DND-41 (cell line): ENCODE measurements at regions not wholly inside any gene's neighbourhood (a gene's known extent, or its start where the extent isn't known, plus 50 kb on each side); places are given as distances from the start of the nearest gene placed in this dataset.

Experiments used
- ATAC-seq: fragments of 200-7000 bp; cut with Tn5 transposase; 3 replicates; pipeline ENCODE4 v1.9.1; 2021; ENCODE audit warnings: low read depth; ENCODE audit not compliant: insufficient read depth
- DNase-seq: peaks from one replicate; pipeline ENCODE4 v3.0.0-alpha.2; 2020
- H2AFZ ChIP-seq: 2 replicates; pipeline ENCODE4 v1.6.0; 2012; ENCODE audit warnings: low read depth, low read length
- H3K27ac ChIP-seq: 2 replicates; pipeline ENCODE4 v1.5.1; 2012; ENCODE audit warnings: low read length, inconsistent platforms
- H3K27me3 ChIP-seq: fragments of 200-600 bp; sonication (generic); 2 replicates; pipeline ENCODE4 v1.6.0; 2012; ENCODE audit warnings: low read length, mild to moderate bottlenecking, inconsistent platforms; ENCODE audit not compliant: insufficient read depth, poor library complexity
- H3K36me3 ChIP-seq: 2 replicates; pipeline ENCODE4 v1.5.1; 2012; ENCODE audit warnings: low read length, inconsistent platforms; ENCODE audit not compliant: insufficient read depth
- H3K4me1 ChIP-seq: 2 replicates; pipeline ENCODE4 v1.5.1; 2012; ENCODE audit warnings: mild to moderate bottlenecking, low read length; ENCODE audit not compliant: insufficient read depth
- H3K4me2 ChIP-seq: 2 replicates; pipeline ENCODE4 v1.6.0; 2012; ENCODE audit warnings: mild to moderate bottlenecking, moderate library complexity, low read length, inconsistent platforms; ENCODE audit not compliant: insufficient read depth
- H3K4me3 ChIP-seq, 2 experiments: fragments of 200-600 bp in 1 of 2; shearing (Covaris generic) in 1 of 2; 2 replicates each; pipeline ENCODE4 v1.5.1; 2012 to 2016; ENCODE audit warnings: inconsistent platforms in 2 of 2, low read length in 2 of 2, mild to moderate bottlenecking in 2 of 2, low read depth in 1 of 2, moderate library complexity in 1 of 2
- H3K79me2 ChIP-seq: 2 replicates; pipeline ENCODE4 v1.6.0; 2012; ENCODE audit warnings: low read length, inconsistent platforms; ENCODE audit not compliant: insufficient read depth
- H3K9ac ChIP-seq: 2 replicates; pipeline ENCODE4 v1.6.0; 2012; ENCODE audit warnings: low read depth, mild to moderate bottlenecking, inconsistent platforms, low read length, moderate library complexity
- H3K9me3 ChIP-seq: 2 replicates; pipeline ENCODE4 v1.5.1; 2012; ENCODE audit warnings: low read length, moderate library complexity, mild to moderate bottlenecking, inconsistent platforms; ENCODE audit not compliant: insufficient read depth, severe bottlenecking
- H4K20me1 ChIP-seq: 2 replicates; pipeline ENCODE4 v1.6.0; 2012; ENCODE audit warnings: low read length; ENCODE audit not compliant: insufficient read depth
- CTCF ChIP-seq: IDR thresholded peaks from 2 replicates; pipeline ENCODE4 v1.5.1; 2012; ENCODE audit warnings: borderline replicate concordance, low read length, moderate library complexity, mild to moderate bottlenecking; ENCODE audit not compliant: poor library complexity, severe bottlenecking; ENCODE audit errors: extremely low read depth
- EZH2 ChIP-seq: IDR thresholded peaks from 3 replicates; pipeline ENCODE4 v1.6.1; 2012; ENCODE audit warnings: borderline replicate concordance, low read depth, mild to moderate bottlenecking, moderate library complexity, low read length, inconsistent platforms; ENCODE audit not compliant: severe bottlenecking

DNA sequence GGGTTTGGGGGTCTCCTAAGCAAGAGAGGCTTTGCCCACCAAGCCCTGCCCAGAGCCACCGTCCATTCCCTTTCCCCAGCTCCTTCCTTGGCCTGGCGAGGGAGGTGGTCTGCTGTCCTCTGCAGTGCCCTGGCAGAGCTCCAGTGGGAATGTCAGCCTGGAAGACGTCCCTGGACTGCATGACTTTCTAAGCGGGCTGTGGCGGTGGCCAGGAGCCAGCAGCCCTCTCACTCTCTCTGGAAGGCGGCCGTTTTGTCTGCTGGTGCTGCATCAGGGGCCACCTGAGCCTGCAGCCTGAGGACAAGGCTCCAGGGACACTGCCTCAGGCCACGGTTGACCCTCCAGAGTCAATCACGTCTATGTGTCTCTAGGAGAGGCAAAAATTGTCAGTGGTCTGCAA, 271.0 kb downstream of the SKAP2 start:
- DNase-seq = no peak
- Histone ChIP-seq H3K4me1 (no peaks in the 10 kb centered on the region), H4K20me1 (no peaks in the 10 kb centered on the region), H3K36me3 (no peaks in the 10 kb centered on the region), H3K4me3 (no peak overlapping the region), H3K27ac (no peak overlapping the region), H3K9me3 (no peaks in the 10 kb centered on the region), H2AFZ (no peak overlapping the region), H3K79me2 (no peaks in the 10 kb centered on the region), H3K9ac (no peak overlapping the region), H3K4me2 (no peak overlapping the region), H3K27me3 (peaks cover 7% of the 10 kb centered on the region)
- no peak for TF ChIP-seq CTCF
- TF ChIP-seq EZH2 = no peak
- no peak for ATAC-seq

DNA sequence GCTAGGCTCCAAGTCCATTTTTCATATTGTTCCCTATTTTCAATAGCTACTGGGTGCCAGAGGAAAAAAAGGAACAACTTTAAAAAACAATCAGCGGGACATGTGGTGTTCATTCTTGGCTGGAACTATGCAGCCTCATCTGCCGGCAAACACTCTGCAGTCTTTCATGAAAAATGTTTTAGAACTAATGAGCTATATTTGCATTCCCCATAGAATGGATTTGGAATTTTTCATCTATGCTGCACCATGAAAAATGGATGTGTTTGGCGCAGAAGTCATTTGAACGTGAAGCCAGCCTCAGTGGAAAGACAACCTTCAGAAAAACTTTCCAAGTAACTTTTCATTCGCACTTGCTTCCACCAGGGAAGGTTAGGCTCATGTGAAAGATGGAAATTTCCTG, 270.5 kb downstream of the SKAP2 start:
- no peak overlapping the region for H3K4me3 ChIP-seq
- H3K36me3 ChIP-seq = no peaks in the 10 kb centered on the region
- no peak overlapping the region for H2AFZ ChIP-seq
- H3K27me3 ChIP-seq = peaks cover 2% of the 10 kb centered on the region
- TF ChIP-seq CTCF = no peak
- no peak for TF ChIP-seq EZH2
- H3K27ac ChIP-seq = no peak overlapping the region
- DNase-seq (no peak), ATAC-seq (no peak)
- H3K9ac ChIP-seq = no peak overlapping the region
- H3K9me3 ChIP-seq = no peaks in the 10 kb centered on the region
- H3K4me2 ChIP-seq = no peak overlapping the region
- no peaks in the 10 kb centered on the region for H4K20me1 ChIP-seq
- H3K4me1 ChIP-seq = no peaks in the 10 kb centered on the region
- no peaks in the 10 kb centered on the region for H3K79me2 ChIP-seq

- Histone ChIP-seq H4K20me1 (no peaks in the 10 kb centered on the region), H2AFZ (no peak overlapping the region), H3K4me1 (no peaks in the 10 kb centered on the region), H3K9me3 (no peaks in the 10 kb centered on the region), H3K27ac (no peak overlapping the region), H3K4me2 (no peak overlapping the region), H3K27me3 (peaks cover 2% of the 10 kb centered on the region), H3K36me3 (no peaks in the 10 kb centered on the region), H3K9ac (no peak overlapping the region), H3K4me3 (no peak overlapping the region), H3K79me2 (no peaks in the 10 kb centered on the region)
- TF ChIP-seq CTCF (no peak), EZH2 (no peak)
- no peak for ATAC-seq
- DNase-seq = no peak
Measured at GRCh38 chr7:26594553-26594952, 269.8 kb downstream of the SKAP2 start.

GRCh38 chr7:26598867-26599266, 265.5 kb downstream of the SKAP2 start:
- H3K4me3 ChIP-seq = no peak overlapping the region
- no peaks in the 10 kb centered on the region for H3K36me3 ChIP-seq
- no peak overlapping the region for H3K4me2 ChIP-seq
- H3K79me2 ChIP-seq = no peaks in the 10 kb centered on the region
- DNase-seq = no peak
- H3K9ac ChIP-seq = no peak overlapping the region
- H2AFZ ChIP-seq = no peak overlapping the region
- no peaks in the 10 kb centered on the region for H3K4me1 ChIP-seq
- no peaks in the 10 kb centered on the region for H4K20me1 ChIP-seq
- H3K27ac ChIP-seq = no peak overlapping the region
- no peaks in the 10 kb centered on the region for H3K9me3 ChIP-seq
- no peak for TF ChIP-seq CTCF
- TF ChIP-seq EZH2 = no peak
- H3K27me3 ChIP-seq = no peaks in the 10 kb centered on the region
- no peak for ATAC-seq
